ENCODE measurements at regions not wholly inside any gene's neighbourhood (a gene's known extent, or its start where the extent isn't known, plus 50 kb on each side); places are given as distances from the start of the nearest gene placed in this dataset.

GRCh38 chr10:107701943-107702342 is 537.4 kb upstream of the SORCS1 start:
- TF ChIP-seq CTCF (IDR thresholded peaks at IDR 0.05) (no peak), POLR2A (IDR thresholded peaks at IDR 0.05) (no peak)

All from uterus (tissue), 2 donors.